ENCODE measurements at regions not wholly inside any gene's neighbourhood (a gene's known extent, or its start where the extent isn't known, plus 50 kb on each side); places are given as distances from the start of the nearest gene placed in this dataset.
A peak's percentile ranks its signal among the peaks of the same experiment; 100 is the strongest.

DNA sequence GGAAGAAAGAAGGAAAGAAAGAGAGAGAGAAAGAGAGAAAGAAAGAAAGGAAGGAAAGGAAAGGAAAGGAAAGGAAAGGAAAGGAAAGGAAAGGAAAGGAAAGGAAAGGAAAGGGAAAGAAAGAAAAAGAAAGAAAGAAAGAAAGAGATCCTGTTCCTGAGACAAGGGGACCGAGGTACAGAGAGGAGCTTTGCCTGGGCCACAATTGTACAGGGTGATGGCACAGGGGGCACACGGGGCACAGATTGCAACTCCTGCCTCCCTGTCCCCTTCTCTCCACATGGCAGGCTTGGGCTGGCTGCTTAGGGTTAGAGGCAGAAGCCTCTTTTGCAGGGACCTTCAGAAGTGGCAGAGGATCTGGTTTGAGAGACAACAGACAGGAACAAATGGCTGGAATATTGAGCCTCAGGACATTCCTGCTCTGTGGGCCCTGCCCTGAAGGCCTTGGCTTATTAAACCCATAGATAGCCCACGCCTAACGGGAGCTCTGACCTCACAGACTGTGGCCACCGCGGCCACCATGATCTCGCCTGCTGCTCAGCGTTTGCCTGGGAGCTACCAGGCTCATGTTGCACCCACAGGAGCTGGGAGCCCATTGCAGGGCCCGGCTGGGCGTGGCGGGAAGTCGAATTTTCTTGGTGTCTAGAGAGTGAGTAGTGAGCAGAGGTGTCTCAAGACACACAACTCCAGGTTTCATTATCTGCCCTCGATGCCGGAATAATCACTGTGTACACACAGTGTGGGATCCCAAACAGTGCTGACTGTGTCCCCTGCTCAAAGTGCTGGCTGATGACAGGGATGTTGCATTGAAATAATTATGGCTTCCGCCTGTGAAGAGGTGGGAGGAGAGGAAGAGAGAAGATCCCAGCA, 147.9 kb upstream of the NCOR2 start:
- H3K4me3 ChIP-seq (ENCODE audit: low read depth, low read length), result no peak overlapping the region
- CTCF ChIA-PET, result no interaction called here
- H3K27me3 Mint-ChIP-seq (ENCODE audit: insufficient read depth, unreplicated experiment), result no peaks in the 10 kb centered on the region
- BruUV-seq (replicated peaks), result no TSS peak
- intact Hi-C loops (cut with micrococcal nuclease; ENCODE audit: unreplicated experiment), result no loop called here
- POLR2A ChIA-PET, result no interaction called here
- TF ChIP-seq, protein P1, sequence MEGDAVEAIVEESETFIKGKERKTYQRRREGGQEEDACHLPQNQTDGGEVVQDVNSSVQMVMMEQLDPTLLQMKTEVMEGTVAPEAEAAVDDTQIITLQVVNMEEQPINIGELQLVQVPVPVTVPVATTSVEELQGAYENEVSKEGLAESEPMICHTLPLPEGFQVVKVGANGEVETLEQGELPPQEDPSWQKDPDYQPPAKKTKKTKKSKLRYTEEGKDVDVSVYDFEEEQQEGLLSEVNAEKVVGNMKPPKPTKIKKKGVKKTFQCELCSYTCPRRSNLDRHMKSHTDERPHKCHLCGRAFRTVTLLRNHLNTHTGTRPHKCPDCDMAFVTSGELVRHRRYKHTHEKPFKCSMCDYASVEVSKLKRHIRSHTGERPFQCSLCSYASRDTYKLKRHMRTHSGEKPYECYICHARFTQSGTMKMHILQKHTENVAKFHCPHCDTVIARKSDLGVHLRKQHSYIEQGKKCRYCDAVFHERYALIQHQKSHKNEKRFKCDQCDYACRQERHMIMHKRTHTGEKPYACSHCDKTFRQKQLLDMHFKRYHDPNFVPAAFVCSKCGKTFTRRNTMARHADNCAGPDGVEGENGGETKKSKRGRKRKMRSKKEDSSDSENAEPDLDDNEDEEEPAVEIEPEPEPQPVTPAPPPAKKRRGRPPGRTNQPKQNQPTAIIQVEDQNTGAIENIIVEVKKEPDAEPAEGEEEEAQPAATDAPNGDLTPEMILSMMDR (IDR thresholded peaks at IDR 0.05; ENCODE audit: insufficient read depth in 1 of 2, low read depth in 1 of 2, low read length in 1 of 2, severe bottlenecking in 1 of 2, unreplicated experiment in 1 of 2), result no peak
- no peak overlapping the region for H3K4me3 Mint-ChIP-seq (ENCODE audit: unreplicated experiment)
- no peaks in the 10 kb centered on the region for H3K9me3 ChIP-seq
- H3K36me3 Mint-ChIP-seq (ENCODE audit: insufficient read depth, unreplicated experiment), result peaks cover 5% of the 10 kb centered on the region
- no peaks in the 10 kb centered on the region for H3K36me3 ChIP-seq (ENCODE audit: control insufficient read depth, insufficient read depth, low read length)
- H3K4me1 Mint-ChIP-seq (ENCODE audit: low read depth, unreplicated experiment), result peaks cover 25% of the 10 kb centered on the region
- peak overlapping the region; percentile 78 for H3K27ac Mint-ChIP-seq (ENCODE audit: unreplicated experiment)
- peaks cover 19% of the 10 kb centered on the region for H3K4me1 ChIP-seq
- H3K27me3 ChIP-seq (replicated peaks; ENCODE audit: control insufficient read depth, insufficient read depth, low read length), result no peaks in the 10 kb centered on the region
- H3K9me3 Mint-ChIP-seq (ENCODE audit: unreplicated experiment), result no peaks in the 10 kb centered on the region
- DNase-seq, result peak in 1 of 2 experiments; percentile 58

DNA sequence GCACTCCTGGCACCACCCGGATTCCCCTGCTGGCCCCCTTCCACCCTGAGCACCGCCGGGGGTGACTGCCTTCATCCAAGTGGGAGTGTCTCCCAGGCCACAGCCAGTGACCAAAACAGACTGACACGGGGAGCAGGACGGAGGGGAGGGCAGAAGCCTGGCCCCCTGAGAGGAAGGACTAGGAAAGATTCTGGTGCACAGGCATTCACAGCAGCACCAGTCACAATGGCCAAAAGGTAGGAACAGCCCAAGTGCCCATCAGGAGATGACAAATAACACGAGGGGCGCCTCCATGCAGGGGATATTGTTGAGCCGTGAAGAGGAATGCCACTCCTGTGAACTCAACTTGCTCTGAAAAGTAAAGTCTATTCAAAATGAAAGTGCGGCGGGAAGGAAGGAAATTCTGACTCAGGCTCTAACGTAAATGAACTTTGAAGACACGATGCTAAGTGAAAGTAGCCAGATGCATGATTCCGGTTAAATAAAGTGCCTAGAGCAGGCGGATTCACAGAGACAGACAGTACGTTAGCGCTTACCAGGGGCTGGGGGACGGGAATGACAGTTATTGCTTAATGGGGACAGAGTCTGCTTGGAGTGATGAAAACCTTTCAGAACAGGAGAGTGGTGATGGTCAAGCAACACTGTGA, 146.1 kb upstream of the NCOR2 start:
- Histone ChIP-seq H3K4me1 (peaks cover 19% of the 10 kb centered on the region), H3K27me3 (replicated peaks; ENCODE audit: control insufficient read depth, insufficient read depth, low read length) (no peaks in the 10 kb centered on the region), H3K4me3 (ENCODE audit: low read depth, low read length) (no peak overlapping the region), H3K9me3 (no peaks in the 10 kb centered on the region), H3K36me3 (ENCODE audit: control insufficient read depth, insufficient read depth, low read length) (no peaks in the 10 kb centered on the region)
- H3K4me3 Mint-ChIP-seq (ENCODE audit: unreplicated experiment), result no peak overlapping the region
- ChIA-PET POLR2A (no interaction called here), CTCF (no interaction called here)
- peaks cover 5% of the 10 kb centered on the region for H3K36me3 Mint-ChIP-seq (ENCODE audit: insufficient read depth, unreplicated experiment)
- H3K27me3 Mint-ChIP-seq (ENCODE audit: insufficient read depth, unreplicated experiment), result no peaks in the 10 kb centered on the region
- TF ChIP-seq, protein P1 (IDR thresholded peaks at IDR 0.05; ENCODE audit: insufficient read depth in 1 of 2, low read depth in 1 of 2, low read length in 1 of 2, severe bottlenecking in 1 of 2, unreplicated experiment in 1 of 2), result no peak
- peaks cover 18% of the 10 kb centered on the region for H3K4me1 Mint-ChIP-seq (ENCODE audit: low read depth, unreplicated experiment)
- no peaks in the 10 kb centered on the region for H3K9me3 Mint-ChIP-seq (ENCODE audit: unreplicated experiment)
- peak overlapping the region; percentile 74 for H3K27ac Mint-ChIP-seq (ENCODE audit: unreplicated experiment)
- DNase-seq, result no peak
- intact Hi-C loops (cut with micrococcal nuclease; ENCODE audit: unreplicated experiment), result no loop called here
- no TSS peak for BruUV-seq (replicated peaks)

- TF ChIP-seq, protein P1 (IDR thresholded peaks at IDR 0.05; ENCODE audit: insufficient read depth in 1 of 2, low read depth in 1 of 2, low read length in 1 of 2, severe bottlenecking in 1 of 2, unreplicated experiment in 1 of 2), result no peak
- intact Hi-C loops (cut with micrococcal nuclease; ENCODE audit: unreplicated experiment), result no loop called here
- peaks cover under 1% of the 10 kb centered on the region for H3K9me3 ChIP-seq
- no peaks in the 10 kb centered on the region for H3K27me3 Mint-ChIP-seq (ENCODE audit: insufficient read depth, unreplicated experiment)
- DNase-seq, result no peak
- peaks cover 5% of the 10 kb centered on the region for H3K36me3 Mint-ChIP-seq (ENCODE audit: insufficient read depth, unreplicated experiment)
- no TSS peak for BruUV-seq (replicated peaks)
- no peak overlapping the region for H3K4me3 ChIP-seq (ENCODE audit: low read depth, low read length)
- ChIA-PET POLR2A (no interaction called here), CTCF (no interaction called here)
- no peaks in the 10 kb centered on the region for H3K27me3 ChIP-seq (replicated peaks; ENCODE audit: control insufficient read depth, insufficient read depth, low read length)
- no peaks in the 10 kb centered on the region for H3K9me3 Mint-ChIP-seq (ENCODE audit: unreplicated experiment)
- H3K4me1 ChIP-seq, result peaks cover 19% of the 10 kb centered on the region
- peak overlapping the region; percentile 74 for H3K27ac Mint-ChIP-seq (ENCODE audit: unreplicated experiment)
- peaks cover 18% of the 10 kb centered on the region for H3K4me1 Mint-ChIP-seq (ENCODE audit: low read depth, unreplicated experiment)
- H3K4me3 Mint-ChIP-seq (ENCODE audit: unreplicated experiment), result no peak overlapping the region
- no peaks in the 10 kb centered on the region for H3K36me3 ChIP-seq (ENCODE audit: control insufficient read depth, insufficient read depth, low read length)
Observed at GRCh38 chr12:124713041-124713435, 145.6 kb upstream of the NCOR2 start.
